Heart left ventricle (tissue), 16 donors: ENCODE measurements at regions not wholly inside any gene's neighbourhood (a gene's known extent, or its start where the extent isn't known, plus 50 kb on each side); places are given as distances from the start of the nearest gene placed in this dataset.

Experiments
- ATAC-seq, 4 donors: fragments of 200-7000 bp; cut with Tn5 transposase; one replicate each; pipeline ENCODE4 v1.9.1; 2020 to 2022; ENCODE audit warnings: moderate library complexity in 4 of 4, mild to moderate bottlenecking in 3 of 4, moderate number of reproducible peaks in 1 of 4
- DNase-seq, 5 donors: peaks; one replicate each; pipeline ENCODE4 v3.0.0-alpha.2; 2020
- H3K27ac ChIP-seq, 12 donors: fragments of 200-600 bp; sonication (generic) in 4 of 12; one replicate each; pipeline versions ENCODE4 v1.5.0 to v1.8.0; 2016 to 2022; ENCODE audit warnings: mild to moderate bottlenecking in 2 of 12
- H3K27me3 ChIP-seq, 9 donors: fragments of 200-600 bp; sonication (generic) in 2 of 9; one replicate each; pipeline versions ENCODE4 v1.5.1 to v1.8.0; 2016 to 2022; ENCODE audit warnings: mild to moderate bottlenecking in 3 of 9
- H3K36me3 ChIP-seq, 9 donors: fragments of 200-600 bp; sonication (generic) in 2 of 9; one replicate each; pipeline versions ENCODE4 v1.5.0 to v1.8.0; 2018 to 2022; ENCODE audit warnings: mild to moderate bottlenecking in 2 of 9
- H3K4me1 ChIP-seq, 12 donors: fragments of 200-600 bp; sonication (generic) in 4 of 12; one replicate each; pipeline versions ENCODE4 v1.5.0 to v1.8.0; 2016 to 2022; ENCODE audit warnings: mild to moderate bottlenecking in 3 of 12
- H3K4me3 ChIP-seq, 12 donors: fragments of 200-600 bp; sonication (generic) in 4 of 12; one replicate each; pipeline versions ENCODE4 v1.5.0 to v1.8.0; 2017 to 2022; ENCODE audit warnings: mild to moderate bottlenecking in 9 of 12, moderate library complexity in 4 of 12
- H3K9me3 ChIP-seq, 12 donors: fragments of 200-600 bp; sonication (generic) in 4 of 12; one replicate each; pipeline versions ENCODE4 v1.5.0 to v1.8.0; 2016 to 2022; ENCODE audit warnings: mild to moderate bottlenecking in 1 of 12
- CTCF ChIP-seq, 12 donors: fragments of 200-600 bp; sonication (generic) in 4 of 12; IDR thresholded peaks; one replicate each; pipeline versions ENCODE4 v1.5.0 to v1.8.0; 2018 to 2022; ENCODE audit warnings: antibody characterized with exemption in 12 of 12, mild to moderate bottlenecking in 5 of 12
- POLR2A ChIP-seq, 2 donors: fragments of 450-650 bp; IDR thresholded peaks; one replicate each; pipeline ENCODE4 v1.6.1; 2017; ENCODE audit warnings: antibody characterized with exemption in 2 of 2, mild to moderate bottlenecking in 2 of 2, moderate library complexity in 2 of 2
- WGBS, 4 donors: extraction: QIAGEN DNeasy Blood & Tissue Kit in 2 of 4; methylation state at CpG; one replicate each; pipeline versions ENCODE4 v1.1.5 to v1.1.7; 2013 to 2018; 5-methylcytosine and 5-hydroxymethylcytosine counted together
- intact Hi-C, 10 donors: fragments of 100-400 bp; cut with DNase I; formaldehyde crosslinking; loops; one replicate each; pipeline versions ENCODE4 v1.11.1 to v1.14.2; 2022
- donor health status: ischemic (EF 13 %, LVEDD 7.1; RV severe dilation, severe dysfunction).
- donor health status: healthy with polysubstance abuse.
- donor health status: DM: no; HTN: yes; CAD: no.
- donor health status: DM: no; HTN: no; CAD: no.
- donor health status: ischemic (EF 25% LVEDD 6.9; RV normal size, moderate dysfunction).
- donor health status: ischemic (EF 25% LVEDD 5.7; RV mildly dilated, moderate dysfunction).
- donor health status: healthy.
- donor health status: DM: yes; HTN: yes; CAD: no.
- donor health status: ischemic (EF 35%, LVEDD 5.7; RV mildly dilated, moderate dysfunction).
- donor health status: nonischemic (EF 11% LVEDD 7.7; RV severe dilation, severe dysfunction).
- donor health status: DM: yes; HTN: yes; CAD: no.
- donor health status: PGD.
- donor health status: ischemic (EF 29% LVEDD 5.4; RV normal size, mild dysfunction).
- donor health status: nonischemic (EF 23%, LVEDD 6.1; RV moderate dilation, normal function).

- intact Hi-C loops: no loop called here
- TF ChIP-seq CTCF (IDR thresholded peaks at IDR 0.05): no peak
- no peak for TF ChIP-seq POLR2A (IDR thresholded peaks at IDR 0.05)
- no peak for DNase-seq
- no peak overlapping the region for H3K4me3 ChIP-seq
- H3K4me1 ChIP-seq: peaks cover 0 to 6% (median 0%) of the 10 kb centered on the region in 12 donors
- peak in 1 of 4 donors; percentile 82 for ATAC-seq
- no peaks in the 10 kb centered on the region for H3K36me3 ChIP-seq
- peak overlapping the region in 1 of 12 donors; percentile 48 for H3K27ac ChIP-seq
- H3K9me3 ChIP-seq: peaks cover 0 to 5% (median 0%) of the 10 kb centered on the region in 12 donors
- 69 to 88% (median 87%) methylated on average over 1 of the region's 1 CpG for WGBS, 4 donors
- H3K27me3 ChIP-seq: no peaks in the 10 kb centered on the region
These were observed 66.9 kb upstream of the INPP4B start for GRCh38 chr4:142913034-142913433.

DNA sequence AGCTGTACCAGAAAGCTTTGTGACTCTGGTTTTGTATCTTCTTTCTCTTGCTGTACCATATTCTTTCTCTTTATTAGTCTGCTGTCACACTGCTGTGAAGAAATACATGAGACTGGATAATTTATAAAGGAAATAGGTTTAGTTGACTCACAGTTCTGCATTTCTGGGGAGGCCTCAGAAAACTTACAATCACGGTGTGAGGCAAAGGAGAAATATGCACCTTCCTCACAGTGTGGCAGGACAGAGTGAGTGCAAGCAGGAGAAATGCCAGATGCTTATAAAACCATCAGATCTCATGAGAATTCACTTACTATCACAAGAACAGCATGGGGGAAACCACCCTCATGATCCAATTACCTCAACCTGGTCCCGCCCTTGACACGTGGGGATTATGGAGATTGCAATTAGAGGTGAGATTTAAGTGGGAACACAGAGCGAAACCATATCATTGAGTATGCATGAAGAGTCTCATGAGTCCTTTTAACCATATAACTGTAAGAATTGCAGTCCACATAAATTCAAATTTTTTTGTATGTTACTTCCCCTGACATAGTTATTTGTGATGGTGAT is 67.4 kb upstream of the INPP4B start:
- Histone ChIP-seq H3K9me3 (peaks cover 0 to under 1% (median 0%) of the 10 kb centered on the region in 12 donors), H3K27ac (peak overlapping the region in 1 of 12 donors; percentile 48), H3K4me3 (no peak overlapping the region), H3K27me3 (no peaks in the 10 kb centered on the region), H3K36me3 (no peaks in the 10 kb centered on the region), H3K4me1 (peaks cover 0 to 6% (median 0%) of the 10 kb centered on the region in 12 donors)
- TF ChIP-seq POLR2A (IDR thresholded peaks at IDR 0.05) (no peak), CTCF (IDR thresholded peaks at IDR 0.05) (no peak)
- ATAC-seq (no peak), DNase-seq (no peak)
- intact Hi-C loops: no loop called here
- WGBS, 4 donors: 65 to 76% (median 68%) methylated on average over 4 of the region's 4 CpGs

DNA sequence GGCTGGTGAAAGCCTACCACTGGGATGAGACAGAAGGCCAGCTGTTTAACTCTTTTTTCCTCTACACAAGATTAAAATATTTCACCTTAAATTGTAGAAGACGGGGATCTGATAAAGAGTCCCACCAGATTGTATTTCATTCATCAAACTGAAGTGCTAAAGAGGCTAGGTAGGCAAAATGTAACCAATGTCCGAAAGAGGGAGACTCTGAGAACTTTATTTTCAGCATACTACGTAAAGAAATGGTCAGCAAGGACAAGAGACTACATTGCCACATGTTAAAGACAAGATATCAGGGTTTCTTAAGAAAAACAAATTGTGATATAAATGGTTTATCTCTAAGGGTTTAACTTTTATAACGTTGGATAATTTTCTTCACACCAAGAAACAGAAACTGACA is 71.6 kb upstream of the INPP4B start:
- H3K9me3 ChIP-seq: no peaks in the 10 kb centered on the region
- no peaks in the 10 kb centered on the region for H3K27me3 ChIP-seq
- H3K4me3 ChIP-seq: no peak overlapping the region
- no peaks in the 10 kb centered on the region for H3K36me3 ChIP-seq
- no peaks in the 10 kb centered on the region for H3K4me1 ChIP-seq
- no peak for TF ChIP-seq CTCF (IDR thresholded peaks at IDR 0.05)
- TF ChIP-seq POLR2A (IDR thresholded peaks at IDR 0.05): no peak
- no peak for ATAC-seq
- DNase-seq: no peak
- WGBS, 4 donors: 77 to 80% (median 78%) methylated on average over 4 of the region's 4 CpGs
- intact Hi-C loops: no loop called here
- H3K27ac ChIP-seq: no peak overlapping the region

GRCh38 chr4:142922720-142923119 is 76.6 kb upstream of the INPP4B start:
- Histone ChIP-seq H3K4me1 (no peaks in the 10 kb centered on the region), H3K36me3 (no peaks in the 10 kb centered on the region), H3K27ac (no peak overlapping the region), H3K4me3 (no peak overlapping the region), H3K27me3 (no peaks in the 10 kb centered on the region), H3K9me3 (no peaks in the 10 kb centered on the region)
- TF ChIP-seq POLR2A (IDR thresholded peaks at IDR 0.05) (no peak), CTCF (IDR thresholded peaks at IDR 0.05) (no peak)
- intact Hi-C loops: no loop called here
- ATAC-seq (no peak), DNase-seq (no peak)
- 0 to 37% (median 32%) methylated on average over 1 of the region's 1 CpG for WGBS, 4 donors
